ENCODE measurements at regions not wholly inside any gene's neighbourhood (a gene's known extent, or its start where the extent isn't known, plus 50 kb on each side); places are given as distances from the start of the nearest gene placed in this dataset.
A peak's percentile ranks its signal among the peaks of the same experiment; 100 is the strongest.

DNA sequence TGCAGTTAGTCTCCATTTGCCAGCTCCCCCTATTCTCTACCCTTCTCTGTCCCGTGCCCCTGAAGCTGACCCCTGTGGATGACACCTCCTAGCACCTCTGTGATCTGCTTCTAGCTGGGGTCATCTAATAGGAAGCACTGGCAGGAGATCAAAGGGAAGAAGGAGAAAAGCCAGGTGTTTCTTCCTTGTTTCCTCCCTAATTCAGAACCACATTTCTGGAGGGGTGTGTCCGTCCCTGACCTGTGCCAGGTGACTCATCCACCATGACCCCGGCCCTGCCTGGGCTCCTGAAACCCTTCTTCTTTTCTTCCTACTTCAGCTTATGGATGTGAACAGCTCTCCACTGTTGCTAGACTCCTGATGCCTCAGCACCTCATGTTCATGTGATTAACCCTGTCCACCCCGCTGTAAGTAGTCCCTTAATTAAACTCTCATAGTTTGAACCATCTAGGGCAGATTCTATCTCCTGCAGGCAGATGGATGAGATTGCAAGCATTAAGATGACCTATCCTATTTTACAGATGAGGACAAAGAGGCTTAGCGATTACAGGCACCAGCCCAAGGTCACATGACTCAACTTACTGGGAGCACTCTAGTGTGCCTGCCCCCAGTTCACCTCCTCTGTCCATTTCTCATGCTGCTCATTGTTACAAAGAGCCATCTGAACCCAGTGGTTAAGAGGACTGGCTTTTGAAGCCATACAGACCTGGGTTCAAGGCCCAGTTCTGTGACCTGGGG lies 770.5 kb downstream of the MED13L start:
- Mint-ChIP-seq H3K27ac (ENCODE audit: low read depth, unreplicated experiment) (no peak overlapping the region), H3K4me1 (ENCODE audit: insufficient read depth, unreplicated experiment) (peaks cover 10% of the 10 kb centered on the region), H3K4me3 (ENCODE audit: unreplicated experiment) (no peak overlapping the region), H3K36me3 (ENCODE audit: insufficient read depth, unreplicated experiment) (no peaks in the 10 kb centered on the region), H3K27me3 (ENCODE audit: insufficient read depth, unreplicated experiment) (peaks cover 3% of the 10 kb centered on the region), H3K9me3 (ENCODE audit: unreplicated experiment) (peaks cover 8% of the 10 kb centered on the region)
- intact Hi-C loops (cut with micrococcal nuclease), result no loop called here
- TF ChIP-seq, protein P1, sequence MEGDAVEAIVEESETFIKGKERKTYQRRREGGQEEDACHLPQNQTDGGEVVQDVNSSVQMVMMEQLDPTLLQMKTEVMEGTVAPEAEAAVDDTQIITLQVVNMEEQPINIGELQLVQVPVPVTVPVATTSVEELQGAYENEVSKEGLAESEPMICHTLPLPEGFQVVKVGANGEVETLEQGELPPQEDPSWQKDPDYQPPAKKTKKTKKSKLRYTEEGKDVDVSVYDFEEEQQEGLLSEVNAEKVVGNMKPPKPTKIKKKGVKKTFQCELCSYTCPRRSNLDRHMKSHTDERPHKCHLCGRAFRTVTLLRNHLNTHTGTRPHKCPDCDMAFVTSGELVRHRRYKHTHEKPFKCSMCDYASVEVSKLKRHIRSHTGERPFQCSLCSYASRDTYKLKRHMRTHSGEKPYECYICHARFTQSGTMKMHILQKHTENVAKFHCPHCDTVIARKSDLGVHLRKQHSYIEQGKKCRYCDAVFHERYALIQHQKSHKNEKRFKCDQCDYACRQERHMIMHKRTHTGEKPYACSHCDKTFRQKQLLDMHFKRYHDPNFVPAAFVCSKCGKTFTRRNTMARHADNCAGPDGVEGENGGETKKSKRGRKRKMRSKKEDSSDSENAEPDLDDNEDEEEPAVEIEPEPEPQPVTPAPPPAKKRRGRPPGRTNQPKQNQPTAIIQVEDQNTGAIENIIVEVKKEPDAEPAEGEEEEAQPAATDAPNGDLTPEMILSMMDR (IDR thresholded peaks at IDR 0.05; ENCODE audit: unreplicated experiment), result no peak
- DNase-seq (ENCODE audit: unreplicated experiment), result peak; percentile 24
- POLR2A ChIA-PET, result no interaction called here
- BruUV-seq (replicated peaks), result no TSS peak
- CTCF ChIA-PET, result no interaction called here

DNA sequence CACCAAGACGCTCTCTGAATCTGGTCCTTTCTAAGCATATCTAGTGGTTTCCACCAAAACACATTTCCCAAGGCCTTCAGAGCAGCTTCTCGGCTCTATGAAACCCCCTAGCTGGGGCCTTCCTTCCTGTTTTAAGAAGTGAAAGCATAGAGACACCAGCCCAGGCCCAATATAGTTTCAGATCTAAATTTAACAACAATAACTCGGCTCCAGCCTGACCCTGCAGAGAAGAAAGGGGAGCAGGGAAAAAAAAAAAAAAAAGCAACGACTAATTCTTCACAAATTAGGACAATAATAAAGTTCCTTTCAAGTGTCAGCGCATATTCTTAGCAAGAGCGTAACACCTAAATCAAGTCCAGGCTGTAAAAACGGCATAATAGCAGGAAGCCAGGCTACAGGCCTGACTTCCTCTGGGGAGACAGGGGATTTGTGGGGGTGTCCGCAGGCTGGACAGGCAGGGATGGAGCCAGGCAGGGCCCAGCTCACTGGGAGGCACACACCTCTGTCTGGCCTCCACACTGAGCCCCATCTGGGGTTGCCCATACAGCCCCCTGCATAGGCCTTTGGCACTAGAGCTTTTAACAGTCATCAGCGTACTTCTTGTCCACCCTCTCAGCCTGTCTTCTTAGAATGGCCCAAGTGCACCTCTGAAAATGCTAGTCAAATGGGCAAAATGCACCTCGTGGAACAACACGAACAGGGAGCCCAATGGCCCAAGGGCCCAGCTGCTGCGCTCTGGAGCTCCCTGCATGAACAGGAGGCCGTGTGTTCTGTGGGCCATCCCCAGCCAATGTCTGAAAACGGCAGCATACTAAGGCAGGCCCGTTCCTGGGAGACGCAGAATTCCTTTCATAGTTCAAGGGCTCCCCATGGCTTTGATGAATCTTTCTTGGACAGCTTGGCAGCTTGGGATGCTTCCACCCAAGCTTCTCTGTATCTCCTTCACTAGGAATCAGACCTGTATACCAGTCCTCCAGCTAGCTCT lies 772.9 kb downstream of the MED13L start:
- ChIA-PET CTCF (no interaction called here), POLR2A (no interaction called here)
- no peak overlapping the region for H3K27ac Mint-ChIP-seq (ENCODE audit: low read depth, unreplicated experiment)
- H3K27me3 Mint-ChIP-seq (ENCODE audit: insufficient read depth, unreplicated experiment), result no peaks in the 10 kb centered on the region
- no peaks in the 10 kb centered on the region for H3K36me3 Mint-ChIP-seq (ENCODE audit: insufficient read depth, unreplicated experiment)
- TF ChIP-seq, protein P1 (IDR thresholded peaks at IDR 0.05; ENCODE audit: unreplicated experiment), result no peak
- peaks cover 10% of the 10 kb centered on the region for H3K4me1 Mint-ChIP-seq (ENCODE audit: insufficient read depth, unreplicated experiment)
- intact Hi-C loops (cut with micrococcal nuclease), result no loop called here
- no peak overlapping the region for H3K4me3 Mint-ChIP-seq (ENCODE audit: unreplicated experiment)
- DNase-seq (ENCODE audit: unreplicated experiment), result no peak
- peaks cover 8% of the 10 kb centered on the region for H3K9me3 Mint-ChIP-seq (ENCODE audit: unreplicated experiment)
- no TSS peak for BruUV-seq (replicated peaks)

DNA sequence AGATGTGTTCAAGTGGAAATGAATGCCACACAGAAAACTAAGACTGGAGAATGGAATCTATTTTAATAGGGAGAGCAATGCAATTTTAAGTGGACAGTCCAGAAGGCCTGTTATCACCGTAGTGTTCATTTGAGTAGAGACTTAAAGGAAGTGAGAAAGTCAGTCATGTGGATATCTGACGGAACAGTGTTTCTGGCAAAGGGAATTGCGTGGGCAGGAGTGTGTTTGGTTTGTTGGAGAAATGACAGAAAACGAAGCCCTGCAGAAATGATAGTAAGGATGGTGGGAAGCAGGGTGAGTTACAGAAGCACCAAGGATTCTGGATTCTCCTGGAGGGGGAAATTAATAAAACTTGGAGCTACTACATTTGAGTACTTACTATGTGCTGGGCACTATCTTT lies 776.6 kb downstream of the MED13L start:
- no peaks in the 10 kb centered on the region for H3K36me3 Mint-ChIP-seq (ENCODE audit: insufficient read depth, unreplicated experiment)
- DNase-seq (ENCODE audit: unreplicated experiment), result no peak
- no TSS peak for BruUV-seq (replicated peaks)
- H3K9me3 Mint-ChIP-seq (ENCODE audit: unreplicated experiment), result peaks cover 8% of the 10 kb centered on the region
- no peak overlapping the region for H3K4me3 Mint-ChIP-seq (ENCODE audit: unreplicated experiment)
- ChIA-PET CTCF (interaction anchor here (0.6 to 0.8 kb wide), 2 partner anchors 10 to 391 kb away, joined by 3 to 5 read pairs; no protein-coding TSS in a partner anchor), POLR2A (no interaction called here)
- TF ChIP-seq, protein P1 (IDR thresholded peaks at IDR 0.05; ENCODE audit: unreplicated experiment), result no peak
- no peaks in the 10 kb centered on the region for H3K4me1 Mint-ChIP-seq (ENCODE audit: insufficient read depth, unreplicated experiment)
- H3K27me3 Mint-ChIP-seq (ENCODE audit: insufficient read depth, unreplicated experiment), result no peaks in the 10 kb centered on the region
- H3K27ac Mint-ChIP-seq (ENCODE audit: low read depth, unreplicated experiment), result no peak overlapping the region
- intact Hi-C loops (cut with micrococcal nuclease), result no loop called here

DNA sequence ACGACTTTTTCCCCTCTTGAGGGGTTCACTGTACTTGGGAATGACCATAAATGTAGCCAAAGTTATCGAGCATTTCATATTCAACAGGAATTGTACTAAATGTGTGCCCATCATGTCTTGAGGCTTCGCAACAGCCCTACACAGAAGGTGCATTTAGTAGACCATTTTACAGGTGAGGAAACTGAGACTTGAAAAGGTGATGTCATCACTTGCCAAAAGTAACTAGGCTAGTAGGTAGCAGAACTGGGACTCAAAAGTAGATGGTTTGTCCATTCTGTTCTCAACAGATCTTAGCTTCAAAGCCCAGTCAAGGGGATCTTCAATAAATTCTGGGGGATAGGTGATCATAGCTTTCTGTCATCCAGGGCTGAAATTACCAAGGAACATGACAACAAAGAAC lies 782.2 kb downstream of the MED13L start:
- CTCF ChIA-PET, result no interaction called here
- POLR2A ChIA-PET, result no interaction called here

More for the DNA sequence above, 782.2 kb downstream of the MED13L start:
- Mint-ChIP-seq H3K27me3 (ENCODE audit: insufficient read depth, unreplicated experiment) (peaks cover under 1% of the 10 kb centered on the region), H3K36me3 (ENCODE audit: insufficient read depth, unreplicated experiment) (no peaks in the 10 kb centered on the region), H3K9me3 (ENCODE audit: unreplicated experiment) (no peaks in the 10 kb centered on the region), H3K27ac (ENCODE audit: low read depth, unreplicated experiment) (no peak overlapping the region), H3K4me3 (ENCODE audit: unreplicated experiment) (no peak overlapping the region), H3K4me1 (ENCODE audit: insufficient read depth, unreplicated experiment) (no peaks in the 10 kb centered on the region)
- no TSS peak for BruUV-seq (replicated peaks)
- TF ChIP-seq, protein P1 (IDR thresholded peaks at IDR 0.05; ENCODE audit: unreplicated experiment), result no peak
- intact Hi-C loops (cut with micrococcal nuclease), result no loop called here
- no peak for DNase-seq (ENCODE audit: unreplicated experiment)
